IMR-90 (cell line): ENCODE measurements at regions not wholly inside any gene's neighbourhood (a gene's known extent, or its start where the extent isn't known, plus 50 kb on each side); places are given as distances from the start of the nearest gene placed in this dataset.

Experiments used
- ATAC-seq: fragments of 200-7000 bp; cut with Tn5 transposase; 2 replicates; pipeline ENCODE4 v1.9.1; 2020; ENCODE audit warnings: low read depth, mild to moderate bottlenecking, moderate library complexity
- BruUV-seq: library from RNA; stranded (reverse); fragments of 400-500 nt; replicated peaks from 2 replicates; lab custom pipeline; 2021; lab: Mats Ljungman, UMichigan
- CTCF ChIA-PET: fragments of 300-600 bp; formaldehyde crosslinking; extraction: SDS; loops from one replicate; lab custom pipeline; 2021; ENCODE audit warnings: antibody characterized with exemption; lab: Yijun Ruan, JAX
- POLR2A ChIA-PET: fragments of 300-600 bp; sonication (Branson Sonifier 250); formaldehyde crosslinking; loops from one replicate; lab custom pipeline; 2022; ENCODE audit warnings: antibody characterized with exemption; ENCODE audit not compliant: unreplicated experiment; lab: Charles Lee
- DNase-seq: peaks from one replicate; pipeline ENCODE4 v3.0.0; 2013
- H2AFZ ChIP-seq: replicated peaks from 2 replicates; pipeline ENCODE3; 2013; ENCODE audit warnings: low read length, mild to moderate bottlenecking; ENCODE audit not compliant: poor library complexity
- H2AK5ac ChIP-seq: 2 replicates; pipeline ENCODE4 v1.6.1; 2013; ENCODE audit warnings: low read depth, low read length, inconsistent platforms
- H2AK9ac ChIP-seq: replicated peaks from 2 replicates; pipeline ENCODE3; 2013; ENCODE audit warnings: mild to moderate bottlenecking, low read depth, low read length, moderate library complexity; ENCODE audit not compliant: poor library complexity
- H2BK120ac ChIP-seq: 2 replicates; pipeline ENCODE4 v1.6.1; 2013; ENCODE audit warnings: low read depth, low read length, inconsistent platforms
- H2BK15ac ChIP-seq: 3 replicates; pipeline ENCODE4 v1.6.1; 2013; ENCODE audit warnings: low read depth, low read length, inconsistent platforms
- H2BK20ac ChIP-seq: 2 replicates; pipeline ENCODE4 v1.6.1; 2013; ENCODE audit warnings: low read depth, mild to moderate bottlenecking, inconsistent platforms, low read length, moderate library complexity
- H2BK5ac ChIP-seq: 2 replicates; pipeline ENCODE4 v1.6.1; 2013; ENCODE audit warnings: mild to moderate bottlenecking, low read depth, low read length, inconsistent platforms; ENCODE audit not compliant: poor library complexity, severe bottlenecking
- H3K14ac ChIP-seq: replicated peaks from 2 replicates; pipeline ENCODE4 v1.6.1; 2013; ENCODE audit warnings: low read depth, low read length, inconsistent platforms
- H3K18ac ChIP-seq: 2 replicates; pipeline ENCODE4 v1.6.1; 2013; ENCODE audit warnings: low read depth, low read length, control low read depth
- H3K23ac ChIP-seq: 2 replicates; pipeline ENCODE4 v1.6.1; 2013; ENCODE audit warnings: low read depth, low read length, inconsistent platforms
- H3K27ac ChIP-seq: 2 replicates; pipeline ENCODE4 v1.5.1; 2013; ENCODE audit warnings: mild to moderate bottlenecking, control low read depth, low read length; ENCODE audit not compliant: insufficient read depth
- H3K27me3 ChIP-seq: 2 replicates; pipeline ENCODE4 v1.6.1; 2013; ENCODE audit warnings: low read length; ENCODE audit not compliant: control insufficient read depth, insufficient read depth
- H3K36me3 ChIP-seq: 2 replicates; pipeline ENCODE4 v1.6.1; 2013; ENCODE audit warnings: low read length, mixed read lengths; ENCODE audit not compliant: control insufficient read depth, insufficient read depth
- H3K4ac ChIP-seq: 2 replicates; pipeline ENCODE4 v1.6.1; 2013; ENCODE audit warnings: low read depth, low read length, inconsistent platforms
- H3K4me1 ChIP-seq: 2 replicates; pipeline ENCODE4 v1.6.1; 2013; ENCODE audit warnings: low read length, mixed read lengths; ENCODE audit not compliant: control insufficient read depth, insufficient read depth
- H3K4me2 ChIP-seq: 2 replicates; pipeline ENCODE4 v1.6.1; 2013; ENCODE audit warnings: low read depth, mild to moderate bottlenecking, control low read depth, low read length, moderate library complexity
- H3K4me3 ChIP-seq: 2 replicates; pipeline ENCODE4 v1.5.1; 2013; ENCODE audit warnings: low read depth, mild to moderate bottlenecking, control low read depth, low read length, moderate library complexity; ENCODE audit not compliant: insufficient read depth
- H3K56ac ChIP-seq: 2 replicates; pipeline ENCODE4 v1.6.1; 2013; ENCODE audit warnings: low read length, inconsistent platforms; ENCODE audit not compliant: insufficient read depth; ENCODE audit errors: extremely low read depth
- H3K79me1 ChIP-seq, 2 experiments: 2 replicates each; pipeline ENCODE4 v1.6.1; 2013; ENCODE audit warnings: low read length in 2 of 2, inconsistent platforms in 1 of 2, low read depth in 1 of 2
- H3K9ac ChIP-seq: 2 replicates; pipeline ENCODE4 v1.6.1; 2013; ENCODE audit warnings: low read depth, low read length, control low read depth
- H3K9me1 ChIP-seq: 2 replicates; pipeline ENCODE4 v1.6.1; 2013; ENCODE audit warnings: low read length, inconsistent platforms; ENCODE audit not compliant: insufficient read depth
- H3K9me3 ChIP-seq: 2 replicates; pipeline ENCODE4 v1.6.1; 2013; ENCODE audit warnings: low read length; ENCODE audit not compliant: control insufficient read depth, insufficient read depth
- H4K20me1 ChIP-seq: 2 replicates; pipeline ENCODE4 v1.6.1; 2013; ENCODE audit warnings: low read length, inconsistent platforms; ENCODE audit not compliant: insufficient read depth
- H4K5ac ChIP-seq: 2 replicates; pipeline ENCODE4 v1.6.1; 2013; ENCODE audit warnings: mild to moderate bottlenecking, low read depth, low read length, control low read depth
- H4K8ac ChIP-seq, 2 experiments: 2 replicates each; pipeline ENCODE4 v1.6.1; 2013; ENCODE audit warnings: low read depth in 2 of 2, low read length in 2 of 2, control low read depth in 1 of 2, inconsistent platforms in 1 of 2
- H4K91ac ChIP-seq: 2 replicates; pipeline ENCODE4 v1.6.1; 2013; ENCODE audit warnings: low read depth, low read length, inconsistent platforms; ENCODE audit not compliant: insufficient read depth
- CEBPB ChIP-seq: IDR thresholded peaks from 2 replicates; pipeline ENCODE4 v1.6.1; 2012; ENCODE audit warnings: low read depth, low read length, improper control_type of control experiment
- CHD1 ChIP-seq: IDR thresholded peaks from 2 replicates; pipeline ENCODE4 v1.6.1; 2012; ENCODE audit warnings: low read depth, low read length, improper control_type of control experiment
- CTCF ChIP-seq: conservative IDR thresholded peaks from 2 replicates; pipeline ENCODE4 v1.5.1; 2012; ENCODE audit warnings: mild to moderate bottlenecking, low read depth, low read length, improper control_type of control experiment
- FOS ChIP-seq: fragments of 150-350 bp; IDR thresholded peaks from 2 replicates; pipeline ENCODE4 v1.6.1; 2016; ENCODE audit warnings: low read depth, low read length
- MAFK ChIP-seq: IDR thresholded peaks from 2 replicates; pipeline ENCODE4 v1.6.1; 2012; ENCODE audit warnings: low read depth, low read length, improper control_type of control experiment
- MAZ ChIP-seq: IDR thresholded peaks from 2 replicates; pipeline ENCODE4 v1.6.1; 2012; ENCODE audit warnings: low read depth, mild to moderate bottlenecking, low read length, improper control_type of control experiment, moderate library complexity, borderline replicate concordance
- NFE2L2 ChIP-seq: fragments of 150-350 bp; IDR thresholded peaks from 2 replicates; pipeline ENCODE4 v1.6.1; 2016; ENCODE audit warnings: low read depth, mild to moderate bottlenecking, low read length
- POLR2A ChIP-seq: IDR thresholded peaks from 2 replicates; pipeline ENCODE4 v1.6.1; 2012; ENCODE audit warnings: mild to moderate bottlenecking, low read depth, low read length
- RAD21 ChIP-seq: IDR thresholded peaks from 2 replicates; pipeline ENCODE4 v1.6.1; 2012; ENCODE audit warnings: low read length, improper control_type of control experiment
- SMC3 ChIP-seq: fragments of 150-350 bp; IDR thresholded peaks from 2 replicates; pipeline ENCODE4 v1.6.1; 2016; ENCODE audit warnings: low read depth, mild to moderate bottlenecking, antibody characterized with exemption, low read length, moderate library complexity
- WGBS, 2 experiments: methylation state at CpG; one replicate each; pipeline versions ENCODE4 v1.1.5 to v1.1.7; 2013; ENCODE audit warnings: missing lambda C conversion rate in 2 of 2; ENCODE audit not compliant: insufficient read length in 1 of 2; ENCODE audit errors: extremely low coverage in 2 of 2; 5-methylcytosine and 5-hydroxymethylcytosine counted together
- dilution Hi-C: fragments of 300-500 bp; cut with HindIII; formaldehyde crosslinking; loops from one replicate; pipeline ENCODE4 v1.14.3; 2018; ENCODE audit warnings: low sequenced_read_pairs; ENCODE audit not compliant: unreplicated experiment
- in situ Hi-C: fragments of 300-500 bp; cut with MboI; formaldehyde crosslinking; loops from 3 replicates; pipeline ENCODE4 v1.14.3; 2019; ENCODE audit warnings: low sequenced_read_pairs, inconsistent platforms, mixed read lengths
- intact Hi-C: fragments of 100-400 bp; cut with micrococcal nuclease; formaldehyde crosslinking; loops from 2 replicates; pipeline ENCODE4 v1.10.0; 2022
- TF ChIP-seq, protein P1 (sequence below): fragments of 150-350 bp; IDR thresholded peaks from 2 replicates; pipeline ENCODE4 v1.6.1; 2016; ENCODE audit warnings: low read depth, mild to moderate bottlenecking, low read length, moderate library complexity, borderline replicate concordance

DNA sequence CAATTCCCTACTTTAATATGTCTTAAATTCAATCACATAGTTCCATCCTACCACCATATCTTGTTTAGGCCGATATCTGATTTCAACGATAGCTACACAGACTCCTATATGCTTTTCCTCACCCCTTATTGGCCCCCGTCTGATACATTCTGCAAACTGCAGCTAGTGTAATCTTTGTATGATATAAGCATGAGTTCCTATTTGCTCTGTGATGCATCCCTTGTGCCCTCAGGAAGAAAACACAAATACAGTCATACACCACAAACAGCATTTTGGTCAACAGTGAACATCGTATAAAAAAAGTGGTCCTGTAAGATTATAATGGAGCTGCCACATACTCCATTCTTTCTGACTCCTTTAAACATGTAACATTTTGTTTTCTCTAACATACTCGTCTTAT lies 837.8 kb upstream of the CDH6 start:
- no peak overlapping the region for H2BK120ac ChIP-seq
- H2AFZ ChIP-seq = no peak overlapping the region
- H3K56ac ChIP-seq = no peak overlapping the region
- dilution Hi-C loops = no loop called here
- H3K18ac ChIP-seq = no peak overlapping the region
- no peak overlapping the region for H4K91ac ChIP-seq
- no peak overlapping the region for H4K5ac ChIP-seq
- intact Hi-C loops = no loop called here
- no peak overlapping the region for H2AK9ac ChIP-seq
- H4K20me1 ChIP-seq = no peaks in the 10 kb centered on the region
- TF ChIP-seq MAFK (no peak), POLR2A (no peak), RAD21 (no peak), CTCF (no peak), CEBPB (no peak), CHD1 (no peak), NFE2L2 (no peak), FOS (no peak), SMC3 (no peak), MAZ (no peak)
- TF ChIP-seq, protein P1, sequence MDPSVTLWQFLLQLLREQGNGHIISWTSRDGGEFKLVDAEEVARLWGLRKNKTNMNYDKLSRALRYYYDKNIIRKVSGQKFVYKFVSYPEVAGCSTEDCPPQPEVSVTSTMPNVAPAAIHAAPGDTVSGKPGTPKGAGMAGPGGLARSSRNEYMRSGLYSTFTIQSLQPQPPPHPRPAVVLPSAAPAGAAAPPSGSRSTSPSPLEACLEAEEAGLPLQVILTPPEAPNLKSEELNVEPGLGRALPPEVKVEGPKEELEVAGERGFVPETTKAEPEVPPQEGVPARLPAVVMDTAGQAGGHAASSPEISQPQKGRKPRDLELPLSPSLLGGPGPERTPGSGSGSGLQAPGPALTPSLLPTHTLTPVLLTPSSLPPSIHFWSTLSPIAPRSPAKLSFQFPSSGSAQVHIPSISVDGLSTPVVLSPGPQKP = no peak
- H3K4me1 ChIP-seq = no peaks in the 10 kb centered on the region
- no peaks in the 10 kb centered on the region for H3K36me3 ChIP-seq
- no peak overlapping the region for H3K27ac ChIP-seq
- no TSS peak for BruUV-seq
- no peak overlapping the region for H3K4ac ChIP-seq
- H2BK15ac ChIP-seq = no peak overlapping the region
- no peaks in the 10 kb centered on the region for H3K79me1 ChIP-seq
- H3K23ac ChIP-seq = no peak overlapping the region
- no peaks in the 10 kb centered on the region for H3K9me1 ChIP-seq
- H3K9me3 ChIP-seq = no peaks in the 10 kb centered on the region
- ChIA-PET CTCF (no interaction called here), POLR2A (no interaction called here)
- no peak overlapping the region for H2BK20ac ChIP-seq
- H3K4me3 ChIP-seq = no peak overlapping the region
- DNase-seq = no peak
- no peak overlapping the region for H2BK5ac ChIP-seq
- H3K14ac ChIP-seq = no peak overlapping the region
- H3K27me3 ChIP-seq = no peaks in the 10 kb centered on the region
- WGBS, 2 experiments = no CpG with 5 or more reads among the region's 5 CpGs
- in situ Hi-C loops = no loop called here
- no peak overlapping the region for H3K4me2 ChIP-seq
- no peak overlapping the region for H2AK5ac ChIP-seq
- no peak overlapping the region for H3K9ac ChIP-seq
- no peak for ATAC-seq
- no peak overlapping the region for H4K8ac ChIP-seq
